KOPT-K1 (cell line): ENCODE measurements at regions not wholly inside any gene's neighbourhood (a gene's known extent, or its start where the extent isn't known, plus 50 kb on each side); places are given as distances from the start of the nearest gene placed in this dataset.

Experiments used
- H3K27ac ChIP-seq: fragments of 200-600 bp; sonication (generic); 2 replicates; pipeline ENCODE4 v1.5.1; 2016; ENCODE audit warnings: antibody characterized with exemption, mild to moderate bottlenecking, low read depth, low read length; ENCODE audit not compliant: poor library complexity, severe bottlenecking
- H3K36me3 ChIP-seq: fragments of 200-600 bp; sonication (generic); 2 replicates; pipeline ENCODE4 v1.5.1; 2017; ENCODE audit warnings: antibody characterized with exemption, mild to moderate bottlenecking, low read length, moderate library complexity; ENCODE audit not compliant: insufficient read depth
- H3K9me3 ChIP-seq: fragments of 200-600 bp; sonication (generic); 2 replicates; pipeline ENCODE4 v1.5.1; 2017; ENCODE audit warnings: antibody characterized with exemption, low read length, mild to moderate bottlenecking; ENCODE audit not compliant: insufficient read depth, poor library complexity, severe bottlenecking

- no peak overlapping the region for H3K27ac ChIP-seq
- no peaks in the 10 kb centered on the region for H3K9me3 ChIP-seq
- H3K36me3 ChIP-seq = peaks cover 68% of the 10 kb centered on the region
Measured at GRCh38 chr1:219993554-219994433, 52.5 kb downstream of the EPRS1 start.

GRCh38 chr1:219991919-219992318 lies 54.4 kb downstream of the EPRS1 start:
- Histone ChIP-seq H3K27ac (no peak overlapping the region), H3K9me3 (no peaks in the 10 kb centered on the region), H3K36me3 (peaks cover 68% of the 10 kb centered on the region)

GRCh38 chr1:219991511-219991810 lies 54.8 kb downstream of the EPRS1 start:
- no peaks in the 10 kb centered on the region for H3K9me3 ChIP-seq
- H3K36me3 ChIP-seq = peaks cover 68% of the 10 kb centered on the region
- H3K27ac ChIP-seq = no peak overlapping the region

- Histone ChIP-seq H3K36me3 (peaks cover 68% of the 10 kb centered on the region), H3K27ac (no peak overlapping the region), H3K9me3 (no peaks in the 10 kb centered on the region)
Measured at GRCh38 chr1:219990782-219991510, 55.4 kb downstream of the EPRS1 start.

GRCh38 chr1:219989766-219990165 lies 56.5 kb downstream of the EPRS1 start:
- H3K9me3 ChIP-seq = no peaks in the 10 kb centered on the region
- H3K36me3 ChIP-seq = peaks cover 68% of the 10 kb centered on the region
- H3K27ac ChIP-seq = no peak overlapping the region

GRCh38 chr1:219988818-219989217 lies 57.5 kb downstream of the EPRS1 start:
- Histone ChIP-seq H3K36me3 (peaks cover 69% of the 10 kb centered on the region), H3K27ac (no peak overlapping the region), H3K9me3 (no peaks in the 10 kb centered on the region)

- no peak overlapping the region for H3K27ac ChIP-seq
- no peaks in the 10 kb centered on the region for H3K9me3 ChIP-seq
- H3K36me3 ChIP-seq = peaks cover 69% of the 10 kb centered on the region
Measured at GRCh38 chr1:219988387-219988786, 57.9 kb downstream of the EPRS1 start.

GRCh38 chr1:219987325-219987724 lies 59.0 kb upstream of the SLC30A10 start:
- H3K9me3 ChIP-seq = no peaks in the 10 kb centered on the region
- H3K27ac ChIP-seq = no peak overlapping the region
- H3K36me3 ChIP-seq = peaks cover 73% of the 10 kb centered on the region

- H3K36me3 ChIP-seq = peaks cover 85% of the 10 kb centered on the region
- no peak overlapping the region for H3K27ac ChIP-seq
- H3K9me3 ChIP-seq = no peaks in the 10 kb centered on the region
Measured at GRCh38 chr1:219985169-219985568, 56.8 kb upstream of the SLC30A10 start.
